Activated naive CD4-positive, alpha-beta T cell treated with anti-CD3 and anti-CD28 coated beads, Interleukin-2, amount 50 U/mL, for 24 hours (primary cell): ENCODE measurements at regions not wholly inside any gene's neighbourhood (a gene's known extent, or its start where the extent isn't known, plus 50 kb on each side); places are given as distances from the start of the nearest gene placed in this dataset.
"Not testable (repeated sequence)": the region's sequence is repeated elsewhere in the genome, so short reads cannot be mapped to it uniquely, and the experiment has no call there.

Experiments
- H3K27ac Mint-ChIP-seq: one replicate; pipeline ENCODE4 v1.8.0; 2021; ENCODE audit warnings: mild to moderate bottlenecking, mixed read lengths
- H3K27me3 Mint-ChIP-seq: one replicate; pipeline ENCODE4 v1.8.0; 2021; ENCODE audit warnings: mixed read lengths
- H3K36me3 Mint-ChIP-seq: one replicate; pipeline ENCODE4 v1.8.0; 2021; ENCODE audit warnings: mixed read lengths
- H3K4me1 Mint-ChIP-seq: one replicate; pipeline ENCODE4 v1.8.0; 2021; ENCODE audit warnings: mixed read lengths
- H3K4me3 Mint-ChIP-seq: one replicate; pipeline ENCODE4 v1.8.0; 2021; ENCODE audit warnings: mild to moderate bottlenecking, mixed read lengths
- H3K9me3 Mint-ChIP-seq: one replicate; pipeline ENCODE4 v1.8.0; 2021; ENCODE audit warnings: mixed read lengths

DNA sequence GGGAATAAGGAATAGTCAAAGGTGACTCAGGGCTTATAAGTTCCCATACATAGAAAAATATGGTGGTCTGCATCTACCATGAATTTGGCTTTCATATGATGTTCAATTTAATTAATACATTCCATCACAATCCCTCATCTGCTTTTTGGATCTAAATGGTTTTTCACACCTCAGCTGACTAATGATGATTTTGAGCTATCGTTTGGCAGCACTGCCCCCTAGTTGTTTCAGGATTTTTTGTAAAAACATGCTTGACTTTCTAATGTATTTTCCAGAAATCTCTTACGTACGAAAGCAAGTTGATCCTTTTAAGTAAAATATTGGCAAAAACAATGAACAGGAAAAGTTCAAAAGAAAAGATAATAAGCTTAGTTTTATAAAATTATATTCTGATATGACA lies 408.6 kb upstream of the ADGRB3 start:
- no peaks in the 10 kb centered on the region for H3K27me3 Mint-ChIP-seq
- no peaks in the 10 kb centered on the region for H3K4me1 Mint-ChIP-seq
- H3K27ac Mint-ChIP-seq, result no peak overlapping the region
- H3K36me3 Mint-ChIP-seq, result no peaks in the 10 kb centered on the region
- no peak overlapping the region for H3K4me3 Mint-ChIP-seq
- peaks cover 11% of the 10 kb centered on the region for H3K9me3 Mint-ChIP-seq

DNA sequence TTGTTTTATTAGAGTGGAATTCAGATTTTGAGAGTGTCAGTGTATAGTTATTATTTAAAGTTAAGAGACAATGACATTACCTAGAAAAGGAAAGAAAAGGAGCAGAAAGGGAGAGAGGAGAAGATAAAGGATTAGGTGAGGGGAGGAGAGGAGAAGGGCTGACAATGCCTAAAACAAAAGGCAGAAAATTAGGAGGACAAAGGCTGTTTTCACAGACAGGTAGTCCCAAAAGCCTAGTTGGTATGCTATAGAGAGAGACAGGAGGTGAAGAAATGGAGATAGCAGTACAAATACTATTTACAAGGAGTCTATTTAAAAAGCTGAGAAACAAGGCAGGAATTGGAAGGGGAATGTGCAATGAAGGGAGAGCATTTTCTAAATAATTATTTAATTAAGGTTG lies 409.4 kb upstream of the ADGRB3 start:
- Mint-ChIP-seq H3K27ac (no peak overlapping the region), H3K9me3 (peaks cover 11% of the 10 kb centered on the region), H3K36me3 (no peaks in the 10 kb centered on the region), H3K4me1 (no peaks in the 10 kb centered on the region), H3K27me3 (no peaks in the 10 kb centered on the region), H3K4me3 (no peak overlapping the region)

DNA sequence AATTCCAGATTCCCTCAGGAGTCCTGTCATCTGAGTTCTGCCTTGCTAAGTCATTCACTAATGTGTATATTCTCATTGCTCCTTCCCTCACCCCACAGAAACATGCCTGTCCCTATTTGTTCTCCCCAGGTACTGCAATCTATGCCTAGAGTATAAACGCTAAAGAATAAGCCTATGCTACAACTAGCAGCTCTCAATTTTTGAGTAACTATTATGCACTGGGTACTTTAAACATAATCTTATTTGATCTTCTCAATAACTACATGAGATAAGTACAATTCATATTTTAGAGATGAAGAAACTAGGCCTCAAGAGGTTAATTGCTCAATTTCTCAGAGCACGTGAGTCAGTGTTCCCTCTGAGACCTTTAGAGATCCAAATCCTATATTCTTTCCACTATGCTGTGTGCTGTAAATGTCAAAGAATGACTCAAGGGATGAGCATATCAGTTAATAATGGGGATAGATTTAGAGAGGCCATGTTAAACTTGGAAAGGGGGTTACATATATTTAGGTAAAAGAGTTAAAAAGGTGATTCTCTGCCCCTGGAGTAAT lies 423.8 kb upstream of the ADGRB3 start:
- Mint-ChIP-seq H3K36me3 (peaks cover 1% of the 10 kb centered on the region), H3K9me3 (peaks cover 17% of the 10 kb centered on the region), H3K4me1 (no peaks in the 10 kb centered on the region), H3K27ac (no peak overlapping the region), H3K27me3 (no peaks in the 10 kb centered on the region), H3K4me3 (no peak overlapping the region)

DNA sequence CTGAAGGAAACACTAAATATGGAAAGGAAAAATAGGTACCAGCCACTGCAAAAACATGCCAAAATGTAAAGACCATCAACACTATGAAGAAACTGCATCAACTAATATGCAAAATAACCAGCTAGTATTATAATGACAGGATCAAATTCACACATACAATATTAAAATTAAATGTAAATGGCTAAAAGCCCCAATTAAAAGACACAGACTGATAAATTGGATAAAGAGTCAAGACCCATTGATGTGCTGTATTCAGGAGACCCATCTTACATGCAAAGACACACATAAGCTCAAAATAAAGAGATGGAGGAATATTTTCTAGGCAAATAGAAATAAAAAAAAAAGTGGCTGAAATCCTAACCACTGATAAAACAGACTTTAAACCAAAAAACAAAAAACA lies 427.5 kb upstream of the ADGRB3 start:
- H3K36me3 Mint-ChIP-seq, result not testable (repeated sequence)

DNA sequence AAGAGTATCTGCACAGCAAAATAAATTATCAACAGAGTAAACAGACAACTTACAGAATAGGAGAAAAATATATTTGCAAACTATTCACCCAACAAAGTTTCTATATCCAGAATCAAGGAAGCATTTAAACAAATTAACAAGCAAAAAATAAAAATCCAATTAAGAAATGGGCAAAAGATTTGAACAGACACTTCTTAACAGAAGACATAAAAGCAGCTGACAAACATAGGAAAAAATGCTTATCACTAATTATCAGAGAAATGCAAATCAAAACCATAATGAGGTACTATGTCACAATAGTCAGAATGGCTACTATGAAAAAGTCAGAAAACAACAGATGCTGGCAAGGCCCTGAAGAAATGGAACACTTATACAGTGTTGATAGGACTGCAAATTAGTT lies 434.2 kb upstream of the ADGRB3 start:
- H3K4me1 Mint-ChIP-seq, result no peaks in the 10 kb centered on the region

More for the DNA sequence above, 427.5 kb upstream of the ADGRB3 start:
- not testable (repeated sequence) for H3K27ac Mint-ChIP-seq, H3K4me1 Mint-ChIP-seq, H3K4me3 Mint-ChIP-seq, H3K27me3 Mint-ChIP-seq
- peaks cover 12% of the 10 kb centered on the region for H3K9me3 Mint-ChIP-seq

DNA sequence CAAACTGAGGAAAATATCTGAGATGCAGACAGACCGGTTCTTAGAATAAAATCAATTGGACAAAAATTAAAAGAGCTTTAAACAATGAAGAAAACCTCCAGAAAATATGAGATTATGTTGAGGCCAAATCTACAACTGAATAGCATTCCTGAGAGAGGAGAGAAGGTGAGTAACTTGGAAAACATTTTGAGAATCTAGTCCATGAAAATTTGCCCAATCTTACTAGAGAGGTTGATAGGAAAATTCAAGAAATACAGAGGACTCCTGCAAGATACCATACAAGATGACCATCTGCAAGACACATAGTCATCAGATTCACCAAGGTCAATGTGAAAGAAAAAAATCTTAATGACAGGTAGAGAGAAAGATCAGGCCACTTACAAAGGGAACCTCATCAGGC lies 437.7 kb upstream of the ADGRB3 start:
- no peaks in the 10 kb centered on the region for H3K4me1 Mint-ChIP-seq
- no peak overlapping the region for H3K4me3 Mint-ChIP-seq
- H3K36me3 Mint-ChIP-seq, result no peaks in the 10 kb centered on the region
- H3K27me3 Mint-ChIP-seq, result no peaks in the 10 kb centered on the region
- H3K9me3 Mint-ChIP-seq, result peaks cover 20% of the 10 kb centered on the region
- no peak overlapping the region for H3K27ac Mint-ChIP-seq

More for the DNA sequence above, 434.2 kb upstream of the ADGRB3 start:
- no peaks in the 10 kb centered on the region for H3K27me3 Mint-ChIP-seq
- H3K27ac Mint-ChIP-seq, result no peak overlapping the region
- peaks cover 20% of the 10 kb centered on the region for H3K9me3 Mint-ChIP-seq
- no peaks in the 10 kb centered on the region for H3K36me3 Mint-ChIP-seq
- no peak overlapping the region for H3K4me3 Mint-ChIP-seq

DNA sequence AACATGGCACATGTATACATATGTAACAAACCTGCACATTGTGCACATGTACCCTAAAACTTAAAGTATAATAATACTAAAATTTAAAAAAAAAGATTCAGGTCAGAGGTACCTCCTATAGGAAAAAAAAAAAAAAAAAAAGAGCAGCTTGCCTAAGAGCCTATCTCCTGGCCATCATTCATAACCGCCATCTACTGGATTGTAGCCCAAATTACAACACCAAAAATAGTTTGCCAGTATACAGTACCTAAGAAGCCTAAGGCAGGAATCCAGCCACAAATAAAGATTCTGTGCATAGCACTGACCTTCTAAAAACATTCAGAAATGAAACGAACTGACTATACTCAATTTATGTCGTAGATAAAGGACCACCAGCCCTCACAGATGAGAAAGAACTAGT lies 438.4 kb upstream of the ADGRB3 start:
- Mint-ChIP-seq H3K36me3 (no peaks in the 10 kb centered on the region), H3K4me1 (no peaks in the 10 kb centered on the region), H3K27me3 (no peaks in the 10 kb centered on the region), H3K27ac (no peak overlapping the region), H3K9me3 (peaks cover 20% of the 10 kb centered on the region), H3K4me3 (no peak overlapping the region)

DNA sequence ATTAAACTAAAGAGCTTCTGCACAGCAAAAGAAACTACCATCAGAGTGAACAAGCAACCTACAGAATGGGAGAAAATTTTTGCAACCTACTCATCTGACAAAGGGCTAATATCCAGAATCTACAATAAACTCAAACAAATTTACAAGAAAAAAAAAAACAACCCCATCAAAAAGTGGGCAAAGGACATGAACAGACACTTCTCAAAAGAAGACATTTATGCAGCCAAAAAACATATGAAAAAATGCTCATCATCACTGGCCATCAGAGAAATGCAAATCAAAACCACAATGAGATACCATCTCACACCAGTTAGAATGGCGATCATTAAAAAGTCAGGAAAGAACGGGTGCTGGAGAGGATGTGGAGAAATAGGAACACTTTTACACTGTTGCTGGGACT lies 439.3 kb upstream of the ADGRB3 start:
- peaks cover 20% of the 10 kb centered on the region for H3K9me3 Mint-ChIP-seq
- H3K4me1 Mint-ChIP-seq, H3K27ac Mint-ChIP-seq, H3K4me3 Mint-ChIP-seq, H3K36me3 Mint-ChIP-seq, H3K27me3 Mint-ChIP-seq: not testable (repeated sequence)

DNA sequence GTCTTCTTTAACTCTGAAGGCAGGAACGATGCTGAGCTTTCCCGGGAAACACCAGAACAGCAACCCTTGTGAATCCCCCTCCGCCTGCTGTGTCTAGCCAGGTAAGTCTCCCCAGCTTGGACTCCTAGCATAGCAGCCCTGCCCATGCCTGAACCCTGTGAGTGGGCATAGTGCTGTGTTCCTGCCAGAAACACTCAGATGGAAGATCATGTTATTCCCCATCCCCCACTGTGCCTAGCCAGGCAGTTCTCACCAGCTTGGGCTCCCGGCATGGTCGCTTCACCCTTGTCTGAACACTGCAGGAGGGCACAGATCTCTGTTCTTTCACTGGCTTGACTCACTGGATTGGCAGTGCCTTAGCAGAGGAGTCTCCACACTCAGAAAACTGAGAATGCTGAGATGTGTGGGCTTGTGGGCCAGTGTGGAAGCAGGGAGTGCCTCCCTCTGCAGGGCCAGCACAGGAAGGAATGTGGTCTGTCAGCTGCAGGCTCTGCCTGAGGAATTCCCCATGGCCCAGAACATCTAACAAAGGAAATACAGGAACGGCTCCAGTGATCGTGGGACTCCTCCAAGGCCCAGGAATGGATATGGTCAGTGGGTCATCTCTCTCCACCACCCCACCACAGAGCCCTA lies 440.1 kb upstream of the ADGRB3 start:
- H3K4me1 Mint-ChIP-seq, result no peaks in the 10 kb centered on the region
- no peak overlapping the region for H3K27ac Mint-ChIP-seq
- H3K4me3 Mint-ChIP-seq, result no peak overlapping the region
- no peaks in the 10 kb centered on the region for H3K27me3 Mint-ChIP-seq
- peaks cover 20% of the 10 kb centered on the region for H3K9me3 Mint-ChIP-seq
- H3K36me3 Mint-ChIP-seq, result no peaks in the 10 kb centered on the region

DNA sequence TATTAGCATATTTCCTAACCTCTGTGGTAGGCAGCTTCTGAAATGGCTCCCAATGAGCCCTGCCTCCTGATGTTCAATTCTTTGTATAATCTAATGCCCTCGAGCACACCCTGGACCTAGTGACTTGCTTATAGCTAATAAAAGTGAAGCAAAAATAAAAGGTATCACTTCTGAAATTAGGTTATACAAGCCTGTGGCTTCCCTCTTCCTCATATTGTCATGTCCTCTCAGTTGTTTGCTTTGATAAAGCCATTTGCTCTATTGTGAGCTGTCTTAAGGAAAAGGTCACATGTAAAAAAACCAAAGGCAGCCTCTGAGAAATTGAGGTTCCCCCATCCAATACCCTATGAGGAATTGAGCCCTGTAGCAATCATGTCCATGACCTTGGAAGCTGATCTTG lies 442.1 kb upstream of the ADGRB3 start:
- Mint-ChIP-seq H3K9me3 (peaks cover 12% of the 10 kb centered on the region), H3K27ac (no peak overlapping the region), H3K4me3 (no peak overlapping the region), H3K36me3 (no peaks in the 10 kb centered on the region), H3K27me3 (no peaks in the 10 kb centered on the region), H3K4me1 (no peaks in the 10 kb centered on the region)

DNA sequence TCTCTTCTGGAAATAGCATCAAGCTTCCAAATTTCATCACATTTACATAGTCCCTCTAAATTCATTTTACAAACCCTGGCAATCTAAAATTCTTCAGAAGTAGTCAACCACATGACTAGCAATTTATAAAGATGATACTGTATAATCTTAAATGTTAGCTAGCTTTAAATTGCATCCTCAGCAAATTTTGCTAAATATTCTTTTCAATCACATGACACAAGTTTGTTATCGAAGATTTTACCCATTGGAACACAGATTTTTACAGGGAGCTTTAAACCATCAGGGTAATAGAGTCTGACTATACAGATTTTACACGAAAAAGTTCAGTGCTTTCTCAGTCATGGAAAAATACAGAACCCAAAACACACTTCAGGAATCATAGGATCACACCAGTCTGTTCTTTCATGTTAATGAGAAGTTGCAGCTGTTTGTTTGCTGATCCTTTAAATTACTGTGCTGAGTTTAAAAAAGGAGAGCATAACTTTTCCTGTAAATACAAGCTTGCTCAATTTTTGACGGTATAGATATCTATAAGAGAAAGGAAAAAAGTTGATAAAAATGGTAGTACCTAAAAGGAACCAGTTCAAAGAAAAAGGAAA lies 445.8 kb upstream of the ADGRB3 start:
- Mint-ChIP-seq H3K27ac (no peak overlapping the region), H3K4me3 (no peak overlapping the region), H3K4me1 (no peaks in the 10 kb centered on the region), H3K9me3 (peaks cover 6% of the 10 kb centered on the region), H3K36me3 (no peaks in the 10 kb centered on the region), H3K27me3 (no peaks in the 10 kb centered on the region)

DNA sequence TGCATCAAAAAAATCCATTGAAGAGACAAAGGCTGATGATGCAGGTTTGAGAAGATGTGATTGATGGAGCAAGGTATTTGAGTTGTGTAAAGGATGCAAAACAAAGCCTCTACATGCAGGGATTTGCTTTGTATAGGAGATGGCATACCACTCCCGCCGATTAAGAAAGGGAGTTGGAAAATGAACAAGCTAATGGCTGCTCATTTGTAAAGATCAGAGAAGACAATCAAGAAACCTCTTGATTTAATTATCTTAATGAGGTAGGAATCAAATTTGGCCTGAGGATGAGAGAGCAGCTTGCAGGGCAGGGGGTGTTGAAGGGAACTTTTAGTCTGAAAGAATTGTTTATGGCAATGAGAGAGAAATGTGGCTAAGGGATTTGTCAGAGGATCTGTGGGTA lies 448.2 kb upstream of the ADGRB3 start:
- Mint-ChIP-seq H3K36me3 (no peaks in the 10 kb centered on the region), H3K9me3 (peaks cover 6% of the 10 kb centered on the region), H3K4me1 (no peaks in the 10 kb centered on the region), H3K4me3 (no peak overlapping the region), H3K27me3 (no peaks in the 10 kb centered on the region), H3K27ac (no peak overlapping the region)

DNA sequence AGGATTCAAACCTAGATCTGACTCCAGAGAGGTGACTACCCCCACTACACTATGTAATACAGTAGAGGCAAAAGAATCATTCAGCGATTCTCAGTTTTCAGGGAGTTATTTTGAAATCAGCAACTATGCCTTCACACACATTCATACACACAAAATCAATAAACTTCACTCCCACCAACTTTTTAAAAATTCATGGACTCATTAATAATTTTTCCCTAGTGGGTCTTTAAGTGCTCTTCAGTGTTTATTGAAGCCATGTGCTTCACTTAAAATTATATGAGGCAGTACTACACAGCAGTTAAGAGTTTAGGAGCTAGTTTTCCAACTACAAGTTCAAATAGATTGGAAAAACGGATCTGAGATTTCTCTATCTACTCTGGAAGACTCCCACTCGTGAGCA lies 452.7 kb upstream of the ADGRB3 start:
- H3K27ac Mint-ChIP-seq, result no peak overlapping the region
- H3K27me3 Mint-ChIP-seq, result no peaks in the 10 kb centered on the region
- H3K4me1 Mint-ChIP-seq, result no peaks in the 10 kb centered on the region
- H3K9me3 Mint-ChIP-seq, result peaks cover 14% of the 10 kb centered on the region
- H3K36me3 Mint-ChIP-seq, result no peaks in the 10 kb centered on the region
- H3K4me3 Mint-ChIP-seq, result no peak overlapping the region

DNA sequence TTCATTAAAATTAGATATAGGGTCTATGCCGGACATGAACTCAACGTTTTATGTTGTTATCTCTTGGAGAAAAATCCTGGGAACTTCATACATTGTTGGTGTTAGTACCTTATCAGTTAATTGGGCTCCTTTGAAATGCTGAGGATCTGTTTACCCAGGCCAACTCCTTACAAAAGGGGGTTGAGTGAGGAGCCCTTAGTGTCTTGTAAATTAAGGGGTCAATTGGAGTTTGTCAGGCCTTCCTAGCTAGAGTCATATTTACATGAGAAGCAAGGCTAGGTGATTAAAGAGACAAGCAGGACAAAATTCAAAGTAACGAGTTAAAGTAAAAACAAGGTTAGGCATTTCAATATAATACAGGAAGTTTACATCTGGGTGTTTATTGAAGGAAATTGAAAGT lies 454.1 kb upstream of the ADGRB3 start:
- H3K4me3 Mint-ChIP-seq, H3K36me3 Mint-ChIP-seq, H3K27ac Mint-ChIP-seq, H3K9me3 Mint-ChIP-seq, H3K4me1 Mint-ChIP-seq, H3K27me3 Mint-ChIP-seq: not testable (repeated sequence)

DNA sequence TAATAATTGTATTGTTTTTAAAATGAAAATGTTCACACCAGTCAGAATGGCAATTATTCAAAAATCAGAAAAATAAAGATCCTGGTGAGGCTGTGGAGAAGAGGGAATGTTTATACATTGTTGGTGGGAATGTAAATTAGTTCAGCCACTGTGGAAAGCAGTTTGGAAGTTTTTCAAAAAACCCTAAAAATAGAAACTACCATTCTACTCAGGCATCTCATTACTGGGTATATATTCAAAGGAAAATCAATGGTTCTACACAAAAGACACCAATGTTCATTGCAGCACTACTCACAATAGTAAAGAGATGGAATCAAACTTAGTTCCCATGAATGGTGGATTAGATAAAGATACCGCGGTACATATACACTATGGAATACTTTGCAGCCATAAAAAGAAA lies 461.5 kb upstream of the ADGRB3 start:
- Mint-ChIP-seq H3K27me3 (no peaks in the 10 kb centered on the region), H3K27ac (no peak overlapping the region), H3K4me1 (no peaks in the 10 kb centered on the region), H3K36me3 (no peaks in the 10 kb centered on the region), H3K9me3 (peaks cover 6% of the 10 kb centered on the region), H3K4me3 (no peak overlapping the region)

DNA sequence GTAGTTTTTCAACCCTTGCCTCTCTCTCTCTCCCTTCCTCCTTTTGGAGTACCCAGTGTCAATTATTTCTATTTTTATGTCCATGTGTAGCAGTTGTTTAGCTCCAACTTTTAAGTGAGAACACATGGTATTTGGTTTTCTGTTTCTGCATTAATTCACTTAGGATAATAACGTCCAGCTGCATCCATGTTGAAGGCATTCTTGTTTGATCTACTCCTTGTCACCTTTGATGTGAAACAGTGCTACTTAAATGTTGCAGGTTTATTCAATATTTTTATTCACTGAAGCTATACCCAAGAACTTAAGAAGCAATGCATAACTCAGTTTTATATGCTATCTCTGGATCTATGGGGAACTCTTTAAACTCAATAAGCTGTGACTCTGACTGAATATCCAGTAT lies 465.2 kb upstream of the ADGRB3 start:
- Mint-ChIP-seq H3K9me3 (no peaks in the 10 kb centered on the region), H3K27me3 (no peaks in the 10 kb centered on the region), H3K4me1 (no peaks in the 10 kb centered on the region), H3K27ac (no peak overlapping the region), H3K4me3 (no peak overlapping the region), H3K36me3 (no peaks in the 10 kb centered on the region)

DNA sequence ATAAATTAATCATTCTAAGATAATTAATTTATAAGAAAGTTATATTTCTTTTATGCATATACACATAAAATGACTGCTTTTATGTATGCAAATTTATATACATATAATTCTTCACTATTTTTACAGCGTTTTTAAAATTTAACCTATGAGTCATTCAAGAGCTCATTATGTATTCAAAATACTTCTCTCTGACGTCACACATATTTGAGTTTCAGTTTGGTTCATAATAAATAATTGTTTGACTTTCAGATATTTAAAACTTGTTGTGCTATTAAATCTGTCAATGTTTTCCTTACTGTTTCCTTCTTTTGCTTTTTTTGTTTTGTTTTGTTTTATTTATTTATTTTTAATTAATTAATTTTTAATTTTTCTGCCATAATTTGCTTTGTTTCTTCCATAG lies 467.5 kb upstream of the ADGRB3 start:
- Mint-ChIP-seq H3K4me3 (no peak overlapping the region), H3K27ac (no peak overlapping the region), H3K4me1 (no peaks in the 10 kb centered on the region), H3K27me3 (no peaks in the 10 kb centered on the region), H3K36me3 (no peaks in the 10 kb centered on the region), H3K9me3 (no peaks in the 10 kb centered on the region)
